ENCODE measurements at regions not wholly inside any gene's neighbourhood (a gene's known extent, or its start where the extent isn't known, plus 50 kb on each side); places are given as distances from the start of the nearest gene placed in this dataset.

DNA sequence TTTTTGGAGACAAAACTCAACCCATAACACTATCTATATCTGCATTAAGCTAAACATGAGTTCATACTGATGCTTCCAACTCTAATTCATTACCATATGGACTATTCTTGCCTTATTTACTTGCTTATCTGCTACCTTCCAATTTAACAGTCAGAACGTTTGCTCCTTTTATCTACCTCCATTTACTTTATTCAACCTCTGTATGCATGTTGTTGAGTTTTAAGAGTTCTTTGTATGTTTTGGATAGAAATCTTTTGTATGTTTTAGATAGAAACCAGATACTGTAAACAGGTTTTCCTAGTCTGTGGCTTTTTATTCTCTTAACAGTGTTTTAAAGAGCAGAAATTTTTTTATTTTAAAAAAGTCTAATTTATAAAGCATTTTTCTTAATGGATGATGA is 542.2 kb upstream of the NDST4 start:
- peaks cover 0 to 9% of the 10 kb centered on the region in 2 experiments; a peak in 2 of 4 replicates for H3K4me1 Mint-ChIP-seq
- no peaks in the 10 kb centered on the region; a peak in 2 of 7 replicates for H3K36me3 Mint-ChIP-seq (ENCODE audit: insufficient read depth in 1 of 3, low read depth in 3 of 3)

More for the DNA sequence above, 542.2 kb upstream of the NDST4 start:
- Histone ChIP-seq H2BK12ac (ENCODE audit: insufficient read length, low read depth, low read length) (no peak overlapping the region), H2BK5ac (ENCODE audit: insufficient read length, low read length) (no peak overlapping the region), H2BK20ac (ENCODE audit: low read depth, low read length, poor library complexity, severe bottlenecking) (no peak overlapping the region), H3K9ac (ENCODE audit: extremely low read depth, insufficient read length, low read length) (no peak overlapping the region), H3K4me1 (ENCODE audit: insufficient read depth, low read length) (no peaks in the 10 kb centered on the region), H3K9me3 (ENCODE audit: control insufficient read depth, low read depth, low read length) (no peaks in the 10 kb centered on the region), H4K20me1 (ENCODE audit: control insufficient read depth, insufficient read depth, insufficient read length) (no peaks in the 10 kb centered on the region), H4K8ac (replicated peaks; ENCODE audit: insufficient read length, low read depth, low read length) (no peak overlapping the region), H4K5ac (ENCODE audit: insufficient read length, low read depth, low read length) (no peak overlapping the region), H3K79me2 (ENCODE audit: insufficient read depth, low read length) (no peaks in the 10 kb centered on the region), H3T11ph (ENCODE audit: low read length) (no peak overlapping the region), H4K91ac (ENCODE audit: insufficient read length, low read depth, low read length) (no peak overlapping the region), H3K14ac (ENCODE audit: insufficient read depth, low read length) (no peak overlapping the region), H3K56ac (ENCODE audit: insufficient read length, low read depth, low read length) (no peak overlapping the region), H3K79me1 (ENCODE audit: insufficient read depth, low read depth, low read length, poor library complexity, severe bottlenecking) (no peaks in the 10 kb centered on the region), H3K4ac (ENCODE audit: low read depth, low read length) (no peak overlapping the region), H3K4me2 (ENCODE audit: insufficient read depth, insufficient read length, low read length) (no peak overlapping the region), H2BK15ac (ENCODE audit: low read depth, low read length) (no peak overlapping the region), H3K18ac (ENCODE audit: insufficient read length, low read depth, low read length) (no peak overlapping the region), H2AFZ (ENCODE audit: low read length) (no peak overlapping the region), H2AK5ac (ENCODE audit: insufficient read length, low read length) (no peak overlapping the region), H3K27ac (ENCODE audit: insufficient read length, low read depth, low read length) (no peak overlapping the region), H2BK120ac (ENCODE audit: low read depth, low read length, poor library complexity, severe bottlenecking) (no peak overlapping the region), H3K27me3 (ENCODE audit: insufficient read depth, low read length) (no peaks in the 10 kb centered on the region), H3K23me2 (ENCODE audit: insufficient read length, low read depth, low read length, poor library complexity, severe bottlenecking) (no peaks in the 10 kb centered on the region), H3K23ac (ENCODE audit: insufficient read length, low read depth, low read length) (no peak overlapping the region)
- DNase-seq: no peak
- TF ChIP-seq, protein P1, sequence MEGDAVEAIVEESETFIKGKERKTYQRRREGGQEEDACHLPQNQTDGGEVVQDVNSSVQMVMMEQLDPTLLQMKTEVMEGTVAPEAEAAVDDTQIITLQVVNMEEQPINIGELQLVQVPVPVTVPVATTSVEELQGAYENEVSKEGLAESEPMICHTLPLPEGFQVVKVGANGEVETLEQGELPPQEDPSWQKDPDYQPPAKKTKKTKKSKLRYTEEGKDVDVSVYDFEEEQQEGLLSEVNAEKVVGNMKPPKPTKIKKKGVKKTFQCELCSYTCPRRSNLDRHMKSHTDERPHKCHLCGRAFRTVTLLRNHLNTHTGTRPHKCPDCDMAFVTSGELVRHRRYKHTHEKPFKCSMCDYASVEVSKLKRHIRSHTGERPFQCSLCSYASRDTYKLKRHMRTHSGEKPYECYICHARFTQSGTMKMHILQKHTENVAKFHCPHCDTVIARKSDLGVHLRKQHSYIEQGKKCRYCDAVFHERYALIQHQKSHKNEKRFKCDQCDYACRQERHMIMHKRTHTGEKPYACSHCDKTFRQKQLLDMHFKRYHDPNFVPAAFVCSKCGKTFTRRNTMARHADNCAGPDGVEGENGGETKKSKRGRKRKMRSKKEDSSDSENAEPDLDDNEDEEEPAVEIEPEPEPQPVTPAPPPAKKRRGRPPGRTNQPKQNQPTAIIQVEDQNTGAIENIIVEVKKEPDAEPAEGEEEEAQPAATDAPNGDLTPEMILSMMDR (conservative IDR thresholded peaks at IDR 0.05): no peak
- WGBS (ENCODE audit: extremely low coverage, insufficient read length, low lambda C conversion rate): no CpG with 5 or more reads among the region's 1 CpG
- Mint-ChIP-seq H3K4me3 (no peak overlapping the region), H3K9me3 (no peaks in the 10 kb centered on the region; a peak in 1 of 5 replicates), H3K27me3 (ENCODE audit: low read depth) (no peaks in the 10 kb centered on the region; the same call in 1 of the 2 replicates), H3K27ac (no peak overlapping the region)
